ENCODE measurements at regions not wholly inside any gene's neighbourhood (a gene's known extent, or its start where the extent isn't known, plus 50 kb on each side); places are given as distances from the start of the nearest gene placed in this dataset.

DNA sequence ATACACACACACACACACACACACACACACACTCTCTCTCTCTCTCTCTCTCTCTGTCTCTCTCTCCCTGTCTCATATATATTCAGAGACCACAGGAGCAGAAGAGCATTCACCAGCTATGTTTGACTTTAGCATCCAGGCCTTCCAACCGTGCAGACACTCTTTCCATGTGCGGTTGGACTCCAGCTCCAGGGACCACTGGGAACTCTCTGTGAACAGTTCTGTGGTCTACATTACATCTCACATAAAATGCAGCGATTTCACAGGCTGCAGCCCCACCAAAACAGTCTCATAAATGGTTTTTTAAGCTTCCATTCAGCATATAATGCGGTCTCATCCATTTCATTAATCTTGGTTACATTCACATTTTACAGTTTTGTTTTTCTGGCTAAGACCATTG lies 508.4 kb upstream of the SULF2 start:
- TF ChIP-seq, protein P1, sequence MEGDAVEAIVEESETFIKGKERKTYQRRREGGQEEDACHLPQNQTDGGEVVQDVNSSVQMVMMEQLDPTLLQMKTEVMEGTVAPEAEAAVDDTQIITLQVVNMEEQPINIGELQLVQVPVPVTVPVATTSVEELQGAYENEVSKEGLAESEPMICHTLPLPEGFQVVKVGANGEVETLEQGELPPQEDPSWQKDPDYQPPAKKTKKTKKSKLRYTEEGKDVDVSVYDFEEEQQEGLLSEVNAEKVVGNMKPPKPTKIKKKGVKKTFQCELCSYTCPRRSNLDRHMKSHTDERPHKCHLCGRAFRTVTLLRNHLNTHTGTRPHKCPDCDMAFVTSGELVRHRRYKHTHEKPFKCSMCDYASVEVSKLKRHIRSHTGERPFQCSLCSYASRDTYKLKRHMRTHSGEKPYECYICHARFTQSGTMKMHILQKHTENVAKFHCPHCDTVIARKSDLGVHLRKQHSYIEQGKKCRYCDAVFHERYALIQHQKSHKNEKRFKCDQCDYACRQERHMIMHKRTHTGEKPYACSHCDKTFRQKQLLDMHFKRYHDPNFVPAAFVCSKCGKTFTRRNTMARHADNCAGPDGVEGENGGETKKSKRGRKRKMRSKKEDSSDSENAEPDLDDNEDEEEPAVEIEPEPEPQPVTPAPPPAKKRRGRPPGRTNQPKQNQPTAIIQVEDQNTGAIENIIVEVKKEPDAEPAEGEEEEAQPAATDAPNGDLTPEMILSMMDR (IDR thresholded peaks at IDR 0.05; ENCODE audit: low read depth, low read length): no peak
- TF ChIP-seq EZH2phosphoT487 (IDR thresholded peaks at IDR 0.05; ENCODE audit: low read depth): no peak
- H3K9ac ChIP-seq (ENCODE audit: low read length): no peak overlapping the region
- peaks cover 43% of the 10 kb centered on the region for H3K27me3 ChIP-seq (ENCODE audit: low read depth, low read length)
- no peaks in the 10 kb centered on the region for H3K79me2 ChIP-seq (ENCODE audit: low read length)
- no peaks in the 10 kb centered on the region for H3K9me3 ChIP-seq (ENCODE audit: insufficient read depth, low read length)
- H4K20me1 ChIP-seq (ENCODE audit: insufficient read depth, low read length): no peaks in the 10 kb centered on the region
- no peaks in the 10 kb centered on the region; the same call in 1 of the 2 replicates for H3K4me1 ChIP-seq (ENCODE audit: low read length)
- H3K36me3 ChIP-seq (replicated peaks; ENCODE audit: low read depth, low read length): no peaks in the 10 kb centered on the region
- no peak overlapping the region for H3K4me2 ChIP-seq (ENCODE audit: low read length)
- no peak overlapping the region for H3K4me3 ChIP-seq (ENCODE audit: low read length)
- H3K27ac ChIP-seq (ENCODE audit: low read length): no peak overlapping the region
- no peak overlapping the region for H2AFZ ChIP-seq (ENCODE audit: low read depth, low read length)

GRCh38 chr20:48292806-48293205 lies 507.5 kb upstream of the SULF2 start:
- Histone ChIP-seq H3K36me3 (replicated peaks; ENCODE audit: low read depth, low read length) (no peaks in the 10 kb centered on the region), H3K79me2 (ENCODE audit: low read length) (no peaks in the 10 kb centered on the region), H3K4me1 (ENCODE audit: low read length) (no peaks in the 10 kb centered on the region; the same call in 1 of the 2 replicates), H3K27ac (ENCODE audit: low read length) (no peak overlapping the region), H3K4me3 (ENCODE audit: low read length) (no peak overlapping the region), H3K9ac (ENCODE audit: low read length) (no peak overlapping the region), H3K27me3 (ENCODE audit: low read depth, low read length) (peaks cover 45% of the 10 kb centered on the region), H2AFZ (ENCODE audit: low read depth, low read length) (no peak overlapping the region), H3K9me3 (ENCODE audit: insufficient read depth, low read length) (no peaks in the 10 kb centered on the region), H4K20me1 (ENCODE audit: insufficient read depth, low read length) (no peaks in the 10 kb centered on the region), H3K4me2 (ENCODE audit: low read length) (no peak overlapping the region)
- no peak for TF ChIP-seq EZH2phosphoT487 (IDR thresholded peaks at IDR 0.05; ENCODE audit: low read depth)
- TF ChIP-seq, protein P1 (IDR thresholded peaks at IDR 0.05; ENCODE audit: low read depth, low read length): no peak

DNA sequence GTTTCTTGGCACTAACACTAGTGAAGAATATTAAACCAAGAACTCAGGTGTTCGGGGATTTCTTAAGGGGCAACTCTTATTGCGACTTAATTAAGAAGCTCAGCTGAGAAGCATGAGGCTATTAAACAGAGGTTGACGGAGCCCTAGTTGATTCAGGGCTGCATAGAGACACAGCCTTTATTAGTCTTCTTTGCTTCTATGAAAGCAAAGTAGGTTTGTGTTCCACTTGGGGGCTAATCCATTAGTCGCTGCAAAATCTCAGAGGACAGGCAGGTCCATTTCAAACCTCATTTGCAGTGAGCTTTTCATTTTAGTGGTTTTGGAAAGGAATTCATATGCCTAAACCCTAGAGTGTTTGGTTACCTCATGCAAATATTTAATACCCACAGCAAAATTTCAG lies 506.6 kb upstream of the SULF2 start:
- Histone ChIP-seq H3K4me1 (ENCODE audit: low read length) (no peaks in the 10 kb centered on the region; the same call in 1 of the 2 replicates), H3K36me3 (replicated peaks; ENCODE audit: low read depth, low read length) (no peaks in the 10 kb centered on the region), H3K79me2 (ENCODE audit: low read length) (no peaks in the 10 kb centered on the region), H3K27ac (ENCODE audit: low read length) (no peak overlapping the region), H4K20me1 (ENCODE audit: insufficient read depth, low read length) (no peaks in the 10 kb centered on the region), H3K4me3 (ENCODE audit: low read length) (no peak overlapping the region), H3K27me3 (ENCODE audit: low read depth, low read length) (peaks cover 45% of the 10 kb centered on the region), H3K9ac (ENCODE audit: low read length) (no peak overlapping the region), H3K4me2 (ENCODE audit: low read length) (no peak overlapping the region), H3K9me3 (ENCODE audit: insufficient read depth, low read length) (no peaks in the 10 kb centered on the region), H2AFZ (ENCODE audit: low read depth, low read length) (no peak overlapping the region)
- no peak for TF ChIP-seq EZH2phosphoT487 (IDR thresholded peaks at IDR 0.05; ENCODE audit: low read depth)
- TF ChIP-seq, protein P1 (IDR thresholded peaks at IDR 0.05; ENCODE audit: low read depth, low read length): no peak

- H4K20me1 ChIP-seq (ENCODE audit: insufficient read depth, low read length): no peaks in the 10 kb centered on the region
- no peaks in the 10 kb centered on the region for H3K79me2 ChIP-seq (ENCODE audit: low read length)
- no peaks in the 10 kb centered on the region for H3K36me3 ChIP-seq (replicated peaks; ENCODE audit: low read depth, low read length)
- no peaks in the 10 kb centered on the region for H3K4me1 ChIP-seq (ENCODE audit: low read length)
- no peaks in the 10 kb centered on the region for H3K9me3 ChIP-seq (ENCODE audit: insufficient read depth, low read length)
- no peak overlapping the region for H3K4me3 ChIP-seq (ENCODE audit: low read length)
- no peak overlapping the region for H3K4me2 ChIP-seq (ENCODE audit: low read length)
- no peak overlapping the region for H2AFZ ChIP-seq (ENCODE audit: low read depth, low read length)
- H3K27me3 ChIP-seq (ENCODE audit: low read depth, low read length): peaks cover 48% of the 10 kb centered on the region
- no peak overlapping the region for H3K27ac ChIP-seq (ENCODE audit: low read length)
- H3K9ac ChIP-seq (ENCODE audit: low read length): no peak overlapping the region
- TF ChIP-seq, protein P1 (IDR thresholded peaks at IDR 0.05; ENCODE audit: low read depth, low read length): no peak
- no peak for TF ChIP-seq EZH2phosphoT487 (IDR thresholded peaks at IDR 0.05; ENCODE audit: low read depth)
Measured at GRCh38 chr20:48288930-48289507, 503.7 kb upstream of the SULF2 start.
